Nephron (organoid): ENCODE measurements at regions not wholly inside any gene's neighbourhood (a gene's known extent, or its start where the extent isn't known, plus 50 kb on each side); places are given as distances from the start of the nearest gene placed in this dataset.

Experiments used
- H3K27ac Mint-ChIP-seq, 3 experiments: 2 replicates each; pipeline ENCODE4 v1.8.0; 2020; ENCODE audit warnings: mixed read lengths in 3 of 3, mild to moderate bottlenecking in 2 of 3, moderate library complexity in 1 of 3
- H3K27me3 Mint-ChIP-seq: 2 replicates; pipeline ENCODE4 v1.8.0; 2021; ENCODE audit warnings: low read depth, mild to moderate bottlenecking, moderate library complexity, mixed read lengths
- H3K36me3 Mint-ChIP-seq: 2 replicates; pipeline ENCODE4 v1.8.0; 2020; ENCODE audit warnings: low read depth, mixed read lengths
- H3K4me1 Mint-ChIP-seq: 2 replicates; pipeline ENCODE4 v1.8.0; 2020; ENCODE audit warnings: mixed read lengths
- H3K4me3 Mint-ChIP-seq, 3 experiments: 2 replicates each; pipeline ENCODE4 v1.8.0; 2020; ENCODE audit warnings: mild to moderate bottlenecking in 3 of 3, mixed read lengths in 3 of 3, moderate library complexity in 2 of 3
- H3K9me3 Mint-ChIP-seq: 2 replicates; pipeline ENCODE4 v1.8.0; 2020; ENCODE audit warnings: mixed read lengths
- TF ChIP-seq, protein P1 (sequence below), 3 experiments: fragments of 200-600 bp; sonication (generic); IDR thresholded peaks; one replicate each; pipeline ENCODE4 v1.5.0; 2021; ENCODE audit warnings: antibody characterized with exemption in 3 of 3; ENCODE audit not compliant: unreplicated experiment in 3 of 3

- TF ChIP-seq, protein P1, sequence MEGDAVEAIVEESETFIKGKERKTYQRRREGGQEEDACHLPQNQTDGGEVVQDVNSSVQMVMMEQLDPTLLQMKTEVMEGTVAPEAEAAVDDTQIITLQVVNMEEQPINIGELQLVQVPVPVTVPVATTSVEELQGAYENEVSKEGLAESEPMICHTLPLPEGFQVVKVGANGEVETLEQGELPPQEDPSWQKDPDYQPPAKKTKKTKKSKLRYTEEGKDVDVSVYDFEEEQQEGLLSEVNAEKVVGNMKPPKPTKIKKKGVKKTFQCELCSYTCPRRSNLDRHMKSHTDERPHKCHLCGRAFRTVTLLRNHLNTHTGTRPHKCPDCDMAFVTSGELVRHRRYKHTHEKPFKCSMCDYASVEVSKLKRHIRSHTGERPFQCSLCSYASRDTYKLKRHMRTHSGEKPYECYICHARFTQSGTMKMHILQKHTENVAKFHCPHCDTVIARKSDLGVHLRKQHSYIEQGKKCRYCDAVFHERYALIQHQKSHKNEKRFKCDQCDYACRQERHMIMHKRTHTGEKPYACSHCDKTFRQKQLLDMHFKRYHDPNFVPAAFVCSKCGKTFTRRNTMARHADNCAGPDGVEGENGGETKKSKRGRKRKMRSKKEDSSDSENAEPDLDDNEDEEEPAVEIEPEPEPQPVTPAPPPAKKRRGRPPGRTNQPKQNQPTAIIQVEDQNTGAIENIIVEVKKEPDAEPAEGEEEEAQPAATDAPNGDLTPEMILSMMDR (IDR thresholded peaks at IDR 0.05; ENCODE audit: unreplicated experiment in 3 of 3): no peak
- Mint-ChIP-seq H3K4me1 (no peaks in the 10 kb centered on the region), H3K27ac (no peak overlapping the region), H3K9me3 (peaks cover 7% of the 10 kb centered on the region), H3K4me3 (no peak overlapping the region), H3K27me3 (peaks cover 11% of the 10 kb centered on the region), H3K36me3 (no peaks in the 10 kb centered on the region)
These were observed 268.1 kb downstream of the NPIPA8 start for GRCh38 chr16:18068477-18068876.

DNA sequence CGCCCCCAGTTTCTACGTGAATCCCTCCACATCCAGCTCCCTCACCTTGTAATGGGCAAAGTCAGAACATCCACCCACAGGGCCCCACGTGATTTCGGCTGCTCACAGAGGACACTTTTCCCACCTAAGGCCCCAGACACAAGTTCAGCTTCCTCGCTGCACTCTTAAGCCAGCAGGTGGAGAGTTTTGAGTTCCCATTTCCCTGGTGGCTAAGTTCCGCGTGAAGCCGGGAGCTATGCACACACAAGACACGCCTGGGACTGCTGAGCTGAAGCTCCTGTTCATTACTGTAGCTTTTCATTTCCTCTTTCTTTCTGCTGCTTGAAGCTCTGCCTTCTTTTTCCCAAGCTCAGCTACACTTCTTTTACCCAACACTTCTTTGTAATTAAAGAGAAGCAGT lies 273.8 kb downstream of the NPIPA8 start:
- no peaks in the 10 kb centered on the region for H3K36me3 Mint-ChIP-seq
- H3K4me1 Mint-ChIP-seq: no peaks in the 10 kb centered on the region
- peaks cover 7% of the 10 kb centered on the region for H3K9me3 Mint-ChIP-seq
- H3K27me3 Mint-ChIP-seq: peaks cover 12% of the 10 kb centered on the region
- H3K4me3 Mint-ChIP-seq: no peak overlapping the region
- H3K27ac Mint-ChIP-seq: no peak overlapping the region
- TF ChIP-seq, protein P1 (IDR thresholded peaks at IDR 0.05; ENCODE audit: unreplicated experiment in 3 of 3): no peak

- Mint-ChIP-seq H3K4me1 (no peaks in the 10 kb centered on the region), H3K27me3 (peaks cover 12% of the 10 kb centered on the region), H3K27ac (no peak overlapping the region), H3K4me3 (no peak overlapping the region), H3K36me3 (no peaks in the 10 kb centered on the region), H3K9me3 (peaks cover 5% of the 10 kb centered on the region)
- TF ChIP-seq, protein P1 (IDR thresholded peaks at IDR 0.05; ENCODE audit: unreplicated experiment in 3 of 3): no peak
These were observed 276.2 kb downstream of the NPIPA8 start for GRCh38 chr16:18060351-18060750.

GRCh38 chr16:18059577-18059976 lies 277.0 kb downstream of the NPIPA8 start:
- TF ChIP-seq, protein P1 (IDR thresholded peaks at IDR 0.05; ENCODE audit: unreplicated experiment in 3 of 3): no peak
- Mint-ChIP-seq H3K4me3 (no peak overlapping the region), H3K9me3 (no peaks in the 10 kb centered on the region), H3K27me3 (peaks cover 12% of the 10 kb centered on the region), H3K4me1 (no peaks in the 10 kb centered on the region), H3K36me3 (no peaks in the 10 kb centered on the region), H3K27ac (no peak overlapping the region)

DNA sequence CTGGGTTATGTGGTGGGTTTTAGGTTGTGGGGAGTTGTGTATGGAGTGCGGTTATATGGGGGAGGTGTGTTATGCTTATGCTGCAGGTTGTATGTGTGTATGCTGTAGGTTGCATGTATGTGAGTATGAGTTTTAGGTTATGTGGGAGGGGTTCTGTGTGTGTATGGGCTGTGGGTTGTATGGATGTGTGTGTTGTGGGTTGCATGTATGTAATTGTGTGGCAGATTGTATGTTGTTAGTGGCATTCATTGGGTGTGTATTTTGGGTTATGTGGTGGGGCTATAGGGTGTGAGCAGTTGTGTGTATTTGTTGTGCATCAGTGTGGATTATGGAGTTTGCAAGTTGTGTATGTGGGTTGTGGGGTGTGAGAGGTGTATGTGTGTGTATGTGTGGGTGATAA lies 277.4 kb downstream of the NPIPA8 start:
- H3K27me3 Mint-ChIP-seq: peaks cover 12% of the 10 kb centered on the region
- H3K36me3 Mint-ChIP-seq: no peaks in the 10 kb centered on the region
- no peaks in the 10 kb centered on the region for H3K9me3 Mint-ChIP-seq
- H3K4me3 Mint-ChIP-seq: no peak overlapping the region
- no peaks in the 10 kb centered on the region for H3K4me1 Mint-ChIP-seq
- TF ChIP-seq, protein P1 (IDR thresholded peaks at IDR 0.05; ENCODE audit: unreplicated experiment in 3 of 3): no peak
- no peak overlapping the region for H3K27ac Mint-ChIP-seq

DNA sequence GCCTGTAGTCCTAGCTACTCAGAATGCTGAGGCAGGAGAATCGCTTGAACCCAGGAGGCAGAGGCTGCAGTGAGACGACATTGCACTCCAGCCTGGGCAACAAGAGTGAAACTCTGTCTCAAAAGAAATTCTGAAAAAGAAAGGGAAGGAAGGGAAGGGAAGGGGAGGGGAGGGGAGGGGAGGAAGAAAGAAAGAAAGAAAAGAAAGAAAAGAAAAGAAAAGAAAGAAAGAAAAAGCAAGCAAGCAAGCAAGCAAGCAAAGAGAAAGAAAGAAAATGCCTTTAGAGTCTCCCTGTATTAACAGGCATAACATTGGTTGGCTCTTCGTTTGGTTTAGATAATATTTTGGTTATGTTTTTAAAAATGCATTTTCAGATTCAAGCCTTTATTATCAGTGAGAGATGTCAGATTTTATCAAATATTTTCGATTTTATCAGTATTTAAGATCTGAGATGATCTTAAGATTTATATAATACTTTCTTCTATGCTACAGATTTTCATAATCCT lies 281.1 kb downstream of the NPIPA8 start:
- Mint-ChIP-seq H3K36me3 (no peaks in the 10 kb centered on the region), H3K4me3 (no peak overlapping the region), H3K27ac (no peak overlapping the region), H3K27me3 (peaks cover 11% of the 10 kb centered on the region), H3K9me3 (no peaks in the 10 kb centered on the region), H3K4me1 (no peaks in the 10 kb centered on the region)
- TF ChIP-seq, protein P1 (IDR thresholded peaks at IDR 0.05; ENCODE audit: unreplicated experiment in 3 of 3): no peak
